HepG2 (cell line): ENCODE measurements at regions not wholly inside any gene's neighbourhood (a gene's known extent, or its start where the extent isn't known, plus 50 kb on each side); places are given as distances from the start of the nearest gene placed in this dataset.

ENCODE experiments used
- ATAC-seq: fragments of 200-7000 bp; cut with Tn5 transposase; 3 replicates; pipeline ENCODE4 v1.9.1; 2020; ENCODE audit warnings: mild to moderate bottlenecking, moderate library complexity
- BruUV-seq: library from RNA; stranded (reverse); fragments of 400-500 nt; replicated peaks from 2 replicates; lab custom pipeline; 2021; lab: Mats Ljungman, UMichigan
- CTCF ChIA-PET: fragments of 300-600 bp; formaldehyde crosslinking; extraction: SDS; loops from one replicate; lab custom pipeline; 2021; ENCODE audit warnings: low total read pairs, inconsistent platforms, low intra/inter-chr PET ratio; lab: Yijun Ruan, JAX
- POLR2A ChIA-PET: fragments of 350-600 bp; sonication (Branson Sonifier 250); formaldehyde crosslinking; loops from one replicate; lab custom pipeline; 2020; ENCODE audit warnings: antibody characterized with exemption, inconsistent platforms; lab: Yijun Ruan, JAX
- DNase-seq: peaks from one replicate; pipeline ENCODE4 v3.0.0-alpha.2; 2015; ENCODE audit warnings: low spot score
- FAIRE-seq: peaks from 3 replicates; lab custom pipeline; 2011; peaks lifted over from hg19 to GRCh38; lab: Jason Lieb, UNC
- H2AFZ ChIP-seq: one replicate; pipeline ENCODE4 v1.6.1; 2011; ENCODE audit warnings: low read length, inconsistent platforms
- H3K27ac ChIP-seq: fragments of 300-600 bp; 3 replicates; pipeline ENCODE4 v1.8.0; 2011; ENCODE audit warnings: mixed run types, mild to moderate bottlenecking, mixed read lengths, low read length, inconsistent platforms; ENCODE audit not compliant: insufficient read depth; ENCODE audit errors: extremely low read length
- H3K27me3 ChIP-seq, 2 experiments: fragments of 200-600 bp in 1 of 2; 2 replicates in 1 of 2; 3 replicates in 1 of 2; pipeline versions ENCODE4 v1.6.0 to v1.8.0; 2011; ENCODE audit warnings: low read length in 2 of 2, mild to moderate bottlenecking in 2 of 2, moderate library complexity in 2 of 2, inconsistent platforms in 1 of 2; ENCODE audit not compliant: insufficient read depth in 2 of 2, control insufficient read depth in 1 of 2
- H3K36me3 ChIP-seq, 2 experiments: fragments of 200-600 bp in 1 of 2; replicated peaks in 1 of 2; 2 replicates in 1 of 2; 3 replicates in 1 of 2; pipeline versions ENCODE4 v1.5.1 to v1.8.0; 2011; ENCODE audit warnings: low read length in 2 of 2, inconsistent platforms in 1 of 2; ENCODE audit not compliant: insufficient read depth in 2 of 2, control insufficient read depth in 1 of 2
- H3K4me1 ChIP-seq: 2 replicates; pipeline ENCODE4 v1.5.1; 2012; ENCODE audit warnings: low read length, inconsistent platforms; ENCODE audit not compliant: insufficient read depth
- H3K4me2 ChIP-seq: 2 replicates; pipeline ENCODE4 v1.6.0; 2011; ENCODE audit warnings: low read depth, low read length, inconsistent platforms
- H3K4me3 ChIP-seq, 3 experiments: fragments of 200-600 bp in 1 of 3; sonication (generic), shearing (Covaris generic) in 1 of 3; replicated peaks in 1 of 3; 2 replicates each; pipeline ENCODE4 v1.5.1; 2011 to 2016; ENCODE audit warnings: low read length in 3 of 3, inconsistent platforms in 2 of 3, low read depth in 2 of 3, mild to moderate bottlenecking in 2 of 3, control low read depth in 1 of 3, mixed read lengths in 1 of 3; ENCODE audit not compliant: insufficient read depth in 1 of 3
- H3K79me2 ChIP-seq: one replicate; pipeline ENCODE4 v1.6.1; 2011; ENCODE audit warnings: low read length, inconsistent platforms; ENCODE audit not compliant: insufficient read depth
- H3K9ac ChIP-seq: 2 replicates; pipeline ENCODE4 v1.6.0; 2011; ENCODE audit warnings: mild to moderate bottlenecking, low read depth, low read length, inconsistent platforms; ENCODE audit not compliant: insufficient read depth
- H3K9me3 ChIP-seq: 2 replicates; pipeline ENCODE4 v1.5.1; 2012; ENCODE audit warnings: mild to moderate bottlenecking, low read length
- H4K20me1 ChIP-seq: 2 replicates; pipeline ENCODE4 v1.6.0; 2011; ENCODE audit warnings: inconsistent platforms, mild to moderate bottlenecking, low read length, moderate library complexity; ENCODE audit not compliant: insufficient read depth
- FOXP4 ChIP-seq: sonication (generic); formaldehyde crosslinking; IDR thresholded peaks from 2 replicates; pipeline ENCODE4 v1.4.0; 2020; ENCODE audit warnings: missing genetic modification reagents
- IKZF5 ChIP-seq: IDR thresholded peaks from 2 replicates; pipeline ENCODE4 v1.6.1; 2018; ENCODE audit warnings: missing genetic modification reagents, mild to moderate bottlenecking, missing compliant biosample characterization
- MAX ChIP-seq: IDR thresholded peaks from 2 replicates; pipeline ENCODE4 v1.6.1; 2012; ENCODE audit warnings: inconsistent platforms
- MIER2 ChIP-seq: IDR thresholded peaks from 2 replicates; pipeline ENCODE4 v1.6.1; 2016; ENCODE audit warnings: missing biosample characterization, missing genetic modification reagents
- NFKBIZ ChIP-seq: IDR thresholded peaks from 2 replicates; pipeline ENCODE4 v1.6.1; 2018; ENCODE audit warnings: missing genetic modification reagents, missing compliant biosample characterization
- PHF5A ChIP-seq: IDR thresholded peaks from one replicate; pipeline ENCODE4 v1.6.1; 2018; ENCODE audit warnings: low read depth, missing genetic modification reagents; ENCODE audit not compliant: unreplicated experiment
- RORA ChIP-seq: sonication (generic); formaldehyde crosslinking; IDR thresholded peaks from 2 replicates; pipeline ENCODE4 v1.5.0; 2020; ENCODE audit warnings: mild to moderate bottlenecking, missing genetic modification reagents, moderate library complexity
- SRSF1 ChIP-seq: fragments of 200-400 bp; formaldehyde crosslinking; optimal IDR thresholded peaks from 2 replicates; pipeline ENCODE3; 2017; ENCODE audit warnings: mild to moderate bottlenecking, low read depth, low read length, moderate library complexity
- TARDBP ChIP-seq: sonication (generic); formaldehyde crosslinking; IDR thresholded peaks from 2 replicates; pipeline ENCODE4 v1.8.0; 2022; ENCODE audit warnings: mild to moderate bottlenecking, missing genetic modification reagents
- TFDP1 ChIP-seq: IDR thresholded peaks from 2 replicates; pipeline ENCODE4 v1.6.1; 2016; ENCODE audit warnings: missing compliant biosample characterization, missing genetic modification reagents, borderline replicate concordance
- ZBTB33 ChIP-seq: sonication (generic); formaldehyde crosslinking; IDR thresholded peaks from 2 replicates; pipeline ENCODE4 v1.4.0; 2020; ENCODE audit warnings: missing genetic modification reagents
- ZNF383 ChIP-seq: sonication (generic); formaldehyde crosslinking; IDR thresholded peaks from 2 replicates; pipeline ENCODE4 v1.4.0; 2020; ENCODE audit warnings: missing genetic modification reagents, mild to moderate bottlenecking, borderline replicate concordance
- ZNF704 ChIP-seq: sonication (generic); formaldehyde crosslinking; IDR thresholded peaks from 2 replicates; pipeline ENCODE4 v1.8.1; 2023; ENCODE audit warnings: mild to moderate bottlenecking, inconsistent platforms, moderate library complexity, missing genetic modification reagents, borderline replicate concordance
- ZNF766 ChIP-seq: sonication (generic); formaldehyde crosslinking; IDR thresholded peaks from 2 replicates; pipeline ENCODE4 v1.5.0; 2020; ENCODE audit warnings: missing genetic modification reagents, borderline replicate concordance
- ZSCAN30 ChIP-seq: sonication (generic); formaldehyde crosslinking; IDR thresholded peaks from 2 replicates; pipeline ENCODE4 v1.5.0; 2020; ENCODE audit warnings: mild to moderate bottlenecking, missing genetic modification reagents
- WGBS: methylation state at CpG from one replicate; pipeline ENCODE4 v1.1.6; 2017; ENCODE audit warnings: low lambda C conversion rate; 5-methylcytosine and 5-hydroxymethylcytosine counted together
- in situ Hi-C: cut with HindIII; loops from 2 replicates; pipeline ENCODE4 v1.10.0; 2017; ENCODE audit warnings: low pct_unique_long_range_greater_than_20kb; ENCODE audit not compliant: extremely low pct_ligation_motif_present
- intact Hi-C: fragments of 100-400 bp; cut with micrococcal nuclease; formaldehyde crosslinking; loops from one replicate; pipeline ENCODE4 v1.10.0; 2022; ENCODE audit not compliant: unreplicated experiment

- intact Hi-C loops: no loop called here
- ChIA-PET POLR2A (no interaction called here), CTCF (no interaction called here)
- Histone ChIP-seq H3K9me3 (peaks cover 7% of the 10 kb centered on the region), H3K4me1 (no peaks in the 10 kb centered on the region), H2AFZ (no peak overlapping the region), H3K79me2 (no peaks in the 10 kb centered on the region), H3K27me3 (no peaks in the 10 kb centered on the region), H3K4me3 (no peak overlapping the region), H3K4me2 (no peak overlapping the region), H3K9ac (no peak overlapping the region), H3K36me3 (no peaks in the 10 kb centered on the region), H4K20me1 (no peaks in the 10 kb centered on the region), H3K27ac (no peak overlapping the region)
- BruUV-seq: no TSS peak
- DNase-seq (no peak), ATAC-seq (no peak), FAIRE-seq (no peak)
- WGBS: 36% methylated on average over 1 of the region's 1 CpG
- in situ Hi-C loops: no loop called here
- TF ChIP-seq RORA (CRISPR knock-in tag) (no peak), ZNF766 (no peak), TFDP1 (CRISPR knock-in tag) (no peak), SRSF1 (no peak), MAX (no peak), IKZF5 (no peak), ZBTB33 (no peak), PHF5A (no peak), ZNF704 (CRISPR knock-in tag) (no peak), MIER2 (CRISPR knock-in tag) (no peak), TARDBP (no peak), FOXP4 (CRISPR knock-in tag) (no peak), NFKBIZ (no peak), ZNF383 (CRISPR knock-in tag) (no peak), ZSCAN30 (CRISPR knock-in tag) (no peak)
Measured at GRCh38 chr7:46784732-46785131, 797.2 kb downstream of the TNS3 start.
